Stimulated activated CD4-positive, alpha-beta T cell treated with anti-CD3 and anti-CD28 coated beads, Interleukin-1b, Interleukin-23, amount 100 ng/mL, for 24 hours (primary cell): ENCODE measurements at regions not wholly inside any gene's neighbourhood (a gene's known extent, or its start where the extent isn't known, plus 50 kb on each side); places are given as distances from the start of the nearest gene placed in this dataset.

Experiments
- DNase-seq, 4 experiments: peaks; one replicate each; pipeline ENCODE4 v3.0.0-alpha.2; 2020; ENCODE audit warnings: low read depth in 4 of 4, low spot score in 1 of 4

GRCh38 chrX:46447384-46447783 lies 97.8 kb downstream of the ZNF674 start:
- no peak for DNase-seq

GRCh38 chrX:46446727-46447378 lies 98.4 kb downstream of the ZNF674 start:
- peak; percentile 47 to 79 (median 67) for DNase-seq

GRCh38 chrX:46444011-46444410 lies 101.2 kb downstream of the ZNF674 start:
- no peak for DNase-seq

GRCh38 chrX:46436744-46437143 lies 108.5 kb downstream of the ZNF674 start:
- DNase-seq = no peak

GRCh38 chrX:46433892-46434291 lies 111.3 kb downstream of the ZNF674 start:
- no peak for DNase-seq

GRCh38 chrX:46408553-46409407 lies 136.4 kb downstream of the ZNF674 start:
- DNase-seq = peak; percentile 31 to 66 (median 54)

- DNase-seq = no peak
These were observed 137.5 kb downstream of the ZNF674 start for GRCh38 chrX:46407753-46408130.

GRCh38 chrX:46407036-46407752 lies 138.0 kb downstream of the ZNF674 start:
- no peak for DNase-seq

GRCh38 chrX:46404774-46405173 lies 140.4 kb downstream of the ZNF674 start:
- DNase-seq = no peak

- DNase-seq = no peak
These were observed 144.4 kb downstream of the ZNF674 start for GRCh38 chrX:46400530-46401443.

GRCh38 chrX:46398874-46399273 lies 146.3 kb downstream of the ZNF674 start:
- DNase-seq = no peak

- no peak for DNase-seq
These were observed 147.1 kb downstream of the ZNF674 start for GRCh38 chrX:46398126-46398525.

- no peak for DNase-seq
These were observed 158.7 kb downstream of the ZNF674 start for GRCh38 chrX:46386511-46386910.

GRCh38 chrX:46383006-46383405 lies 162.2 kb downstream of the ZNF674 start:
- DNase-seq = no peak

- no peak for DNase-seq
These were observed 162.6 kb downstream of the ZNF674 start for GRCh38 chrX:46382595-46382994.

GRCh38 chrX:46381630-46382029 lies 163.6 kb downstream of the ZNF674 start:
- DNase-seq = peak in 1 of 4 experiments; percentile 7

- no peak for DNase-seq
These were observed 165.0 kb downstream of the ZNF674 start for GRCh38 chrX:46380148-46380752.

- DNase-seq = peak in 1 of 4 experiments; percentile 4
These were observed 168.9 kb downstream of the ZNF674 start for GRCh38 chrX:46376246-46376885.

GRCh38 chrX:46375831-46376230 lies 169.4 kb downstream of the ZNF674 start:
- DNase-seq = no peak

- no peak for DNase-seq
These were observed 170.8 kb downstream of the ZNF674 start for GRCh38 chrX:46374371-46374770.
